ENCODE measurements at regions not wholly inside any gene's neighbourhood (a gene's known extent, or its start where the extent isn't known, plus 50 kb on each side); places are given as distances from the start of the nearest gene placed in this dataset.

- no peak for DNase-seq
Measured at GRCh38 chr3:25021816-25022215, 406.2 kb upstream of the RARB start.

- no peak for DNase-seq
Measured at GRCh38 chr3:25023876-25024275, 404.2 kb upstream of the RARB start.

- no peak for DNase-seq
Measured at GRCh38 chr3:25025236-25025635, 402.8 kb upstream of the RARB start.

DNA sequence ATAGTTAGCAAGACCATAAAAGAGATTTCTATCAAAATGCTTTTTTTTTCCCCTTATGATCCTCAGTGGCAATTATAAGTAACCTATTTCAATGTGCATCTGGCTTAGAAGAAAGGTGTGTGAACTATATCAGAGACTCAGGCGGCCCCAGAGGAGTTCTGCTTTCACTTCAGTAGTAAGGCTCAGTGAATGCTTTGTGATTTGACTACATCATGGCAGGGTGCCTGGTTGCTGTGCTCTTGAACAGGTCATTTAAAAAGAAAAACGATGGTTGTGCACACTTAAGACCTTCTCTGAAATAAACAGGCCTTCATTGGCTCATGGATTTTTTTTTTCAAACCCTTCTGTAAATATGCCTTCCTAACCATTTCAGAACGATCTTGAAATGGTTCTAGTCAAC is 400.4 kb upstream of the RARB start:
- DNase-seq = peak; percentile 14

DNA sequence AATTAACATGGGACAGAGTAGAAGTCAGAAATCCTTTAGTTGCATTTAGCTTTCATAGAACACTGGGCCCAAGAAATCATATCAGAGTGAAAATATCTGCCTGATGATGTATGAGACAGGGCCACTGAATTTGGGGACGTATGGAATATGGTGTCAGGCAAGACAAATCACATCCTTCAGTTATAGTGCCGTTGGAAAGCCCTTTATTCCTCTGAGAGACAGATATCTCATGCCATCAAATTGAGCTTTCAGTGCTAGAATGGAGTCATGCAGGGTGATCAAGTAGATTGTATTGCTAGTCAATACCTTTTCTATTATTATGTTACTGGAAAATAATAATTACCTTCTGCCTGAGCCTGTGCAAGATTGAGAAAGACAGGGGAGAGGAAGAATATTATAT is 398.2 kb upstream of the RARB start:
- DNase-seq = no peak

DNA sequence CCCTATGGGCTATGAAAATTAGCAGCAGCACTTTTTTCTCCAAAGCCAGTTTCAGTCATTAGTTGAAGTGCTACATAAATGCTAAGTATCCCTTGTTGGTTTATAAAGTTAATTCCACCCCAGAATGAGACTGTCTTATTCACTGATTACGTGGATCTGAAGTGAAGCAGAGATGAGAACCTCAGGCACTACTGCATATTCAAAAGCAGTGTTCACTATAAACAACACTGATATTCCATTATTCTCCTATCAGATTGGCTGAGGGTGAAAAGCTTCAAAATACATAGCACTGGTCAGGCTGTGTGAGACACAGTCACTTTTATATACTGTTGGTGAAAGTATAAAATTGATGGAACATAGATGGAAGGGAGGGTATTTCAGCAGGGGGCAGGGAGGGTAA is 395.7 kb upstream of the RARB start:
- DNase-seq = no peak

GRCh38 chr3:25033407-25034029 is 394.5 kb upstream of the RARB start:
- peak; percentile 23 for DNase-seq

GRCh38 chr3:25035526-25035925 is 392.5 kb upstream of the RARB start:
- DNase-seq = no peak

DNA sequence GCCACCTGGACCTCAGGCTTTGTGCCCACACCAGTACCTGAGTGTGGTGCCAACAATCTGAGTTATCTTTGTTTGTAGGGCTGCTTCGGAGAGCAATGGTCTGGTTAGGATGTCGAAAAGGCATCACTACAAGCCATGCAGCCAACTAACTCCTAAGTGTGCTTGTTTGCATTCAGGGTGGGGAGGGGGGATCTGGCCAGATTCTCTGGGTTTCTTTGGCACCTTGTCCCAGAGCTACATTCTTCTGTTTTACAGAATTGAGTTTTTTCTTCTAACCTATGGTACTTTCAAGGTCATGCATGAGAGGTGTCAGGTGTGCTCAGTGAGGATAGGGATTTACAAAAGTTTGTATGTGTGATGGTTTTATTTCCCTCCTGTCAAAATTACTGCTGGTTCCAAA is 391.4 kb upstream of the RARB start:
- DNase-seq = no peak

DNA sequence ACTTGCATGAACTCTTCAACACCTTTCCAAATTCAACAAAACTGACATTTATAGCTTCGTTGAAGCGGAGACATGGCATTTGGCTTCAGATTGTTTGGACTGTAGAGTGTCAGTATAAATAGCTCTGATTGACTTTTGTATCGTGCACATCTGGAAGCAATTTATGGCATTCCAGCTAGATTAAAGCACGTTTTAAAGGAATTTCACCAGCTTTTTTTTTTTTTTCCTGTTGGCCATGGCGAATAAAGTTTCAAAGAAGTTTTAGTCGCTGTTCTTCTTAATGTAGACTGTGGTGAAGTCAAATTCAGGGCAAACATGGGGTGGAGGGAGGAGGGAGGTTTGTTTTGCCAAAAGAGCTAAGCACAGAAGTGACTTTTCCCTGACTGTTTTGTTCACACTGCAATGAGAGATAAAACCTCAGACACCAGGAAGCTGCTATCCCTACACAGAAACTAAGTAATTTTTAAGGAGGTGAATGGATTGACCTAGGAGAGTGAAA is 391.0 kb upstream of the RARB start:
- no peak for DNase-seq

GRCh38 chr3:25038271-25038670 is 389.8 kb upstream of the RARB start:
- no peak for DNase-seq

- peak; percentile 47 for DNase-seq
Measured at GRCh38 chr3:25038922-25039321, 389.1 kb upstream of the RARB start.

GRCh38 chr3:25040748-25041147 is 387.3 kb upstream of the RARB start:
- DNase-seq = no peak

- DNase-seq = no peak
Measured at GRCh38 chr3:25041871-25042584, 386.0 kb upstream of the RARB start.

- no peak for DNase-seq
Measured at GRCh38 chr3:25043177-25043576, 384.9 kb upstream of the RARB start.

GRCh38 chr3:25043749-25044148 is 384.3 kb upstream of the RARB start:
- no peak for DNase-seq

DNA sequence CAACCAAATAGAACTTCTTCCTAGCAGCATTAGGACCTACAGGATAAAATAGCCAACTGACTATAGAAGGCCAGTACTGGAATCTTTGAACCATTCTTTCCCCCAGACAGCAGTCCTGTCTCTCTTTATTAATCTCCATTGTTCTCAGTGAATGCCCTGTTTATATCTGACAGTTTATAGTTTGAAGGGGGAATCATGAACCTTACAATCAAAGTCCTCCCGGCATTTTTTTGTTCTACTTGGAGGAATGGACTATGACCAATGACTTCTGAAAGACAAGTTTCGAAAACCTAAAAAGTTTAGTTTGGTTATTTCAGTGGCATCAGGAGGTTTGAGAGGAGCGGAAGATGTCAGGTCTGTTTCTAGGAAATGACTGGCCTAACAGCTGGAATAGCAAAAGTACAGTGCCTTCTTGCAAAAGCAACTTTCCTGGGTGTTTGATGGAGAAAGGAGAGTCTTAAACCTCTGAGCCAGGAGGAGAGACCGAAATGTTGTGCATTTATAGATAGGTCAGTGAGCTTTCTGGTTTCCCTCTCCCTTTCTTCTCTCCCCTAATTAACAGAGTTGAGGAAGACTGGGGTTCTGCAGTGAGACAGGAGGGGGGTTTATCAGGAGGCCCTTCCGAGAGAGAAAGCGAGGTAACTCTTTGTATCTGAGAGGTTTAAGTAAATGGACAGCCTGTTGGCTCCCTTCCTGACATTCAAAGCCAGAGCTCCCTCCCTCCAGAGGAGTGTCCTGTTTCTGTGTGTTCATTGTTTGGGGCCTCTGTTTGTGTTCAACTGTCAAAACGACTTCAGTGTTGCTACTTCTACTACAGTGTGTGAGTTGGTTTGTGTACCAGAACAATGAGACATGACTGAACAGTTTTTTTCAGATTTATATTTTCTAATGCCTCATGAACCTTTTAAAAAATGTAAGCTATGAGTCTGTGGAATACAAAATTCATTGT is 383.0 kb upstream of the RARB start:
- no peak for DNase-seq

DNA sequence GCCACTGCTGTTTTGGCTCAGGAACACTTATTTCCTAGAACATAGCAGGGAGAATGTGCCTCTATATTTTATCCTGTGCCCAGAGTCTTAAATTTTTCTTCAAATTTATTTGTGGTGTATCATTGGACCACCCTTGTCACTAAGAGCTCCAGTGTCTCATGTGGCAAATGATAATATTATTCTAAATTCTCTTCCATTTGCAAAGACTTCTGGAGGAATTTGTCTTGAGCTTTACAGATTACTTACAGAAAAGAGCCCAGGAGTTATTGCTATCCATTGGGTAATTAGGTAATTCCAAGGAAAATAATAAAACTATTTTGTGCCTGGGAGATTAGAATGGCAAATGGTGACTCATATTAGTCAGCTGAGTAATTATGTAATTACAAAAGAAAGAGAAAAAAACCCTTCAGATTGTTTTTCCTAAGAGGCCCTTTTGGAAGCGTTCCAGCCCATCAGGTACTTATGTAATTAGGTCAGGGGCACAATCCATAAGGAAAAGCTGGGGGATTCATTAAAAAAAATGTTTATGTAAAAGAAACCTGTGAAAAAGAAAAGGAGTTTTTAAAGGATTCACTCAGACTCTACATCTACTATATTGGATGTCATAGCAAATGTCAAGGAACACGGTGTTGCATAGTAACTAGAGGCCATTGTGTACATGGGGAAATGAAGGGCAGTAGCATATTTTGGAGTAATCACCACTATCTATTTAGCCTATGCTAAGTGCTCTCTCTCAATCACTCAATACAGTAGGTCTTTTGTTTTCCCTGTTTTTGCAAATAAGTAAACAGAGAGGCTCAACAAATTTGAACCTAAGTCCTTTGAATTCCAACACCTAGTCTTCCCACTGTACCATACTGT is 380.9 kb upstream of the RARB start:
- DNase-seq = no peak

- no peak for DNase-seq
Measured at GRCh38 chr3:25049304-25049703, 378.8 kb upstream of the RARB start.

GRCh38 chr3:25053360-25053759 is 374.7 kb upstream of the RARB start:
- no peak for DNase-seq

- DNase-seq = no peak
Measured at GRCh38 chr3:25056036-25056755, 371.9 kb upstream of the RARB start.

GRCh38 chr3:25056803-25057351 is 371.2 kb upstream of the RARB start:
- no peak for DNase-seq
